GM21619 (cell line): ENCODE measurements at regions not wholly inside any gene's neighbourhood (a gene's known extent, or its start where the extent isn't known, plus 50 kb on each side); places are given as distances from the start of the nearest gene placed in this dataset.

Source experiments
- ATAC-seq: cut with Tn5 transposase; IDR thresholded peaks from one replicate; pipeline ENCODE4 v1.9.1; 2021; ENCODE audit not compliant: unreplicated experiment

GRCh38 chr18:47346016-47346415 lies 94.6 kb upstream of the SKOR2 start:
- no peak for ATAC-seq

GRCh38 chr18:47345291-47345690 lies 93.8 kb upstream of the SKOR2 start:
- ATAC-seq = no peak

- ATAC-seq = no peak
Observed at GRCh38 chr18:47343291-47343690, 91.8 kb upstream of the SKOR2 start.

GRCh38 chr18:47342566-47342965 lies 91.1 kb upstream of the SKOR2 start:
- no peak for ATAC-seq

GRCh38 chr18:47341678-47342077 lies 90.2 kb upstream of the SKOR2 start:
- no peak for ATAC-seq

- no peak for ATAC-seq
Observed at GRCh38 chr18:47334966-47335365, 83.5 kb upstream of the SKOR2 start.

GRCh38 chr18:47333926-47334635 lies 82.6 kb upstream of the SKOR2 start:
- no peak for ATAC-seq

- ATAC-seq = no peak
Observed at GRCh38 chr18:47331641-47332040, 80.2 kb upstream of the SKOR2 start.

GRCh38 chr18:47331026-47331425 lies 79.6 kb upstream of the SKOR2 start:
- ATAC-seq = no peak

GRCh38 chr18:47323158-47323557 lies 71.7 kb upstream of the SKOR2 start:
- no peak for ATAC-seq

GRCh38 chr18:47321815-47322214 lies 70.4 kb upstream of the SKOR2 start:
- ATAC-seq = no peak

GRCh38 chr18:47317824-47318508 lies 66.5 kb upstream of the SKOR2 start:
- ATAC-seq = no peak

- no peak for ATAC-seq
Observed at GRCh38 chr18:47316924-47317323, 65.5 kb upstream of the SKOR2 start.

GRCh38 chr18:47313901-47314300 lies 62.4 kb upstream of the SKOR2 start:
- ATAC-seq = no peak

- no peak for ATAC-seq
Observed at GRCh38 chr18:47311585-47311984, 60.1 kb upstream of the SKOR2 start.
